ENCODE measurements at regions not wholly inside any gene's neighbourhood (a gene's known extent, or its start where the extent isn't known, plus 50 kb on each side); places are given as distances from the start of the nearest gene placed in this dataset.

DNA sequence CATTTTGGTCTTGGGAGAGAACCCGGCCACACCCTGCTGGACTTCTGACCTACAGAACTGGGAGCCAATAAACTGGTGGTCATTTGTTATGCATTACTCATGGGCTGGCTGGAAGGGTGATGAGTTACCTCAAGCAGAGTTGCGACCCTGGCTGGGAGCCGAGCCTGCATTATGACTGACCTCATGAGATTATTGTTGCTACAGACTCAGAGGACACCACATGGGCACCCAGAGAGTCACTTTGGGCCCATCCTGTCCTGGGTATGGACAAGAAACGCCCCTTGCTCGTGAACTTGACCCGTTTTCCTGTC lies 531.7 kb downstream of the TBC1D22A start:
- TF ChIP-seq ZFX (IDR thresholded peaks at IDR 0.05) = no peak
- no peak for TF ChIP-seq POLR2A (IDR thresholded peaks at IDR 0.05; ENCODE audit: borderline replicate concordance, extremely low read depth, insufficient read depth, insufficient read length)
- no peak for TF ChIP-seq CTCF (IDR thresholded peaks at IDR 0.05 in 2 of 3, conservative IDR thresholded peaks at IDR 0.05 in 1 of 3; ENCODE audit: borderline replicate concordance in 1 of 3, insufficient read depth in 1 of 3, low read depth in 2 of 3, low read length in 2 of 3)
- no peak for TF ChIP-seq MAX (IDR thresholded peaks at IDR 0.05)
- TF ChIP-seq EGR1 (IDR thresholded peaks at IDR 0.05; ENCODE audit: low read depth) = no peak
- TF ChIP-seq ZNF274 (IDR thresholded peaks at IDR 0.05; ENCODE audit: low read depth, low read length) = no peak
- no peak for TF ChIP-seq REST (IDR thresholded peaks at IDR 0.05; ENCODE audit: low read depth)
